Kasumi-1 (cell line): ENCODE measurements at regions not wholly inside any gene's neighbourhood (a gene's known extent, or its start where the extent isn't known, plus 50 kb on each side); places are given as distances from the start of the nearest gene placed in this dataset.

Experiments used
- DNase-seq, 2 experiments: peaks; one replicate each; lab custom pipeline; 2025; lab: John Stamatoyannopoulos, UW

- no peak for DNase-seq
Measured at GRCh38 chr10:52599551-52600200, 172.9 kb downstream of the MBL2 start.

GRCh38 chr10:52604131-52604530 lies 168.5 kb downstream of the MBL2 start:
- peak; percentile 37 to 44 for DNase-seq

GRCh38 chr10:52609071-52609470 lies 163.5 kb downstream of the MBL2 start:
- DNase-seq = no peak

GRCh38 chr10:52609626-52610240 lies 162.9 kb downstream of the MBL2 start:
- no peak for DNase-seq

GRCh38 chr10:52615331-52615730 lies 157.3 kb downstream of the MBL2 start:
- DNase-seq = no peak

GRCh38 chr10:52615756-52616394 lies 156.7 kb downstream of the MBL2 start:
- no peak for DNase-seq

GRCh38 chr10:52616395-52616764 lies 156.2 kb downstream of the MBL2 start:
- DNase-seq = no peak

- DNase-seq = no peak
Measured at GRCh38 chr10:52617346-52617745, 155.2 kb downstream of the MBL2 start.

- DNase-seq = no peak
Measured at GRCh38 chr10:52619052-52619451, 153.5 kb downstream of the MBL2 start.

- no peak for DNase-seq
Measured at GRCh38 chr10:52621635-52622079, 150.9 kb downstream of the MBL2 start.

- peak; percentile 56 to 57 for DNase-seq
Measured at GRCh38 chr10:52623761-52624160, 148.8 kb downstream of the MBL2 start.

GRCh38 chr10:52627279-52627678 lies 145.3 kb downstream of the MBL2 start:
- DNase-seq = no peak

- DNase-seq = no peak
Measured at GRCh38 chr10:52631146-52631545, 141.4 kb downstream of the MBL2 start.

- DNase-seq = no peak
Measured at GRCh38 chr10:52631648-52632047, 140.9 kb downstream of the MBL2 start.

GRCh38 chr10:52632591-52632990 lies 140.0 kb downstream of the MBL2 start:
- no peak for DNase-seq

- DNase-seq = peak in 1 of 2 experiments; percentile 14
Measured at GRCh38 chr10:52633266-52633665, 139.3 kb downstream of the MBL2 start.

GRCh38 chr10:52635651-52636050 lies 136.9 kb downstream of the MBL2 start:
- DNase-seq = no peak

- no peak for DNase-seq
Measured at GRCh38 chr10:52636874-52637273, 135.7 kb downstream of the MBL2 start.

GRCh38 chr10:52637592-52637991 lies 135.0 kb downstream of the MBL2 start:
- no peak for DNase-seq

GRCh38 chr10:52639652-52640051 lies 132.9 kb downstream of the MBL2 start:
- DNase-seq = no peak

- DNase-seq = no peak
Measured at GRCh38 chr10:52642208-52642607, 130.4 kb downstream of the MBL2 start.

GRCh38 chr10:52644373-52645186 lies 128.0 kb downstream of the MBL2 start:
- DNase-seq = peak; percentile 72 to 84
